ENCODE measurements at regions not wholly inside any gene's neighbourhood (a gene's known extent, or its start where the extent isn't known, plus 50 kb on each side); places are given as distances from the start of the nearest gene placed in this dataset.
"Not testable (repeated sequence)": the region's sequence is repeated elsewhere in the genome, so short reads cannot be mapped to it uniquely, and the experiment has no call there.

DNA sequence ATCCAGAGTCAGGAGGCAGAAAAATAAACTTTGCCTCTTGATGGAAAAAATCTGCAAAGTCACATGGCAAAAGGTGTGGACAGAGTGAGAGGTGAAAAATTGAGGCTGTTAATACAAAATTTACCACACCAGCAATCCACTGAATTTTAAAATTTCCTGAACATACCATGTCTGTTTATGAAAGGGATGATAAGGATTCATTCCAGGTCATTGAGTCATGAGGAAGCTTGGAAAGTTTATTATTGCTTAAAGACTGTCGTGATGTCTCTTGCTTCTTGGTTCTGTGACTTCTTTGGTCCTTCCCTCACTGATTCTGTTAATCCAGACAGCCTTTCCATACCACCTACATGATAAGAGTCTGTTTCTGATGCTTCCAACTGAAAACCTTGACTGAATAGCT is 73.2 kb downstream of the TTC6 start:
- TF ChIP-seq, protein P1, sequence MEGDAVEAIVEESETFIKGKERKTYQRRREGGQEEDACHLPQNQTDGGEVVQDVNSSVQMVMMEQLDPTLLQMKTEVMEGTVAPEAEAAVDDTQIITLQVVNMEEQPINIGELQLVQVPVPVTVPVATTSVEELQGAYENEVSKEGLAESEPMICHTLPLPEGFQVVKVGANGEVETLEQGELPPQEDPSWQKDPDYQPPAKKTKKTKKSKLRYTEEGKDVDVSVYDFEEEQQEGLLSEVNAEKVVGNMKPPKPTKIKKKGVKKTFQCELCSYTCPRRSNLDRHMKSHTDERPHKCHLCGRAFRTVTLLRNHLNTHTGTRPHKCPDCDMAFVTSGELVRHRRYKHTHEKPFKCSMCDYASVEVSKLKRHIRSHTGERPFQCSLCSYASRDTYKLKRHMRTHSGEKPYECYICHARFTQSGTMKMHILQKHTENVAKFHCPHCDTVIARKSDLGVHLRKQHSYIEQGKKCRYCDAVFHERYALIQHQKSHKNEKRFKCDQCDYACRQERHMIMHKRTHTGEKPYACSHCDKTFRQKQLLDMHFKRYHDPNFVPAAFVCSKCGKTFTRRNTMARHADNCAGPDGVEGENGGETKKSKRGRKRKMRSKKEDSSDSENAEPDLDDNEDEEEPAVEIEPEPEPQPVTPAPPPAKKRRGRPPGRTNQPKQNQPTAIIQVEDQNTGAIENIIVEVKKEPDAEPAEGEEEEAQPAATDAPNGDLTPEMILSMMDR (IDR thresholded peaks at IDR 0.05), result no peak

DNA sequence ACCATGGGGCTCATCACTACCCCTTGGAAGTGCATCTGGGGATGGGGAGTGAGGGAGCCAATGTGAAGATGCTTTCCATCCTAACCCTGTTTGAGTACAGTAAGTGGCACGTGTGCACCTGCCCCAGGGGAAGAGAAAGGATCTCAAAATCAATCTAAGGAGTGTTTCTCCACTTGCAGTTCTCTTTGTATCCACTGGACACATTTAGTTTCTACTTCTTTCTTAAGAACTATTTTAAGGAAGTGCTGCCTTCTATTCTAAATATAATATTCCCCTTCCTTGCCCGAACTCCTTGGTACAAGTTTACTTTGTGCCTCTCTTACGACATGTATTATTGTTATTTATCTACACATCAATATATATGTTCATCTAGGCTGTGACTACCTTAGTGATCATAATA is 73.8 kb downstream of the TTC6 start:
- TF ChIP-seq, protein P1 (IDR thresholded peaks at IDR 0.05), result no peak
- Histone ChIP-seq H3K27ac (no peak overlapping the region), H3K4me3 (no peak overlapping the region)
- no peak for DNase-seq (ENCODE audit: low spot score)

More for the DNA sequence above, 73.2 kb downstream of the TTC6 start:
- DNase-seq (ENCODE audit: low spot score), result no peak
- Histone ChIP-seq H3K4me3 (no peak overlapping the region), H3K27ac (no peak overlapping the region)

DNA sequence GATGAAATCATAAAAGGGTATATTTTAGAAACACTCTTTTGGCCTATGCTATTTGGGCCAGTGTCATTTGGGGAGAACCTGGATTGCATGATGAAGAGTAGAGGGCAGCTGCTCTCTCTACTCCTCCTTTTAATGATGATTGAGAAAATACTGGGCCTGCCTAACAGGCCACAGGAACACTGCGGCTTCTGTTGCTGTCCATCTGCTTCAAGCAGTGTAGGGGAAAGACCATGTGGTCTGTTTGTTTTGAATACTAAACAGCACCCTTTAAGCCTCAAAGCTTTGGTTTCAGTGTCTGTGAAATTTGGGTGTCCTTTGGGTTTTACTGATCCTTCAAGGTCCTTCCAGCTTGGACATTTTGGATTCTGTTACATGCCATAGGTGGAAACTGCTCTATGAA is 78.0 kb downstream of the TTC6 start:
- no peak for DNase-seq (ENCODE audit: low spot score)
- no peak overlapping the region for H3K27ac ChIP-seq
- TF ChIP-seq, protein P1 (IDR thresholded peaks at IDR 0.05), result no peak
- no peak overlapping the region for H3K4me3 ChIP-seq

DNA sequence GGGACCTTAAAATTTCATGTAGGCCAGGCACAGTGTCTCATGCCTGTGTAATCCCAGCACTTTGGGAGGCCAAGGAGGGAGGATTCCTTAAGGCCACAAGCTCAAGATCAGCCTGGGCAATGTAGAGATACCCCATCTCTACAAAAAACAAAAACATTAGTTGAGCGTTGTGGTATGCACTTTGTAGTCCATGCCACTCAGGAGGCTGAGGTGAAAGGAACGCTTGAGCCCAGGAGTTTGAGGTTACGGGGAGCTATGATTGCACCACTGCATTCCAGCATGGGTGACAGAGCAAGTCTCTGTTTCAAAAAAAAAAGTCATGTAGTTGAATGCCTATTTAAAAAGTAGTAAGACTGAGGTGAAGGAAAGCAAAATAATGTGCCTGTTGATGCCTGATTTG is 83.5 kb downstream of the TTC6 start:
- H3K4me3 ChIP-seq, result no peak overlapping the region
- TF ChIP-seq, protein P1 (IDR thresholded peaks at IDR 0.05), result no peak
- H3K27ac ChIP-seq, result no peak overlapping the region
- DNase-seq (ENCODE audit: low spot score), result no peak

DNA sequence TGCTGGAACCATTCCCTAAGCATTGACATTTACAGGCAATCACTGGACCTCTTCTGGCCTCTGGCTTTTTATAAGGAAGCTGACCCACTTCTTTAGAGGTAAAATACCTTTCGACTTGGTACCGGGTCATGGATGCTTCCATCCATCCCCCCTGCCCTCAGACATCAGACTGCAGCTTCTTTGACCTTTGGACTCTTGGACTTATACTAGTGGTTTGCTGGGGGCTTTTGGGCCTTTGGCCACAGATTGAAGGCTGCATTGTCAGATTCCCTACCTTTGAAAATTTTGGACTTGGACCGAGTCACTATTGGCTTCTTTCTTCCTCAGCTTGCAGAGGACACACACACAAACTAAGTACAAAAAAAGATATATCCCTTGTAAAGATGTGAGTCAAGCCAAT is 86.1 kb downstream of the TTC6 start:
- TF ChIP-seq, protein P1 (IDR thresholded peaks at IDR 0.05), result no peak
- DNase-seq (ENCODE audit: low spot score), result no peak
- no peak overlapping the region for H3K27ac ChIP-seq
- no peak overlapping the region for H3K4me3 ChIP-seq

DNA sequence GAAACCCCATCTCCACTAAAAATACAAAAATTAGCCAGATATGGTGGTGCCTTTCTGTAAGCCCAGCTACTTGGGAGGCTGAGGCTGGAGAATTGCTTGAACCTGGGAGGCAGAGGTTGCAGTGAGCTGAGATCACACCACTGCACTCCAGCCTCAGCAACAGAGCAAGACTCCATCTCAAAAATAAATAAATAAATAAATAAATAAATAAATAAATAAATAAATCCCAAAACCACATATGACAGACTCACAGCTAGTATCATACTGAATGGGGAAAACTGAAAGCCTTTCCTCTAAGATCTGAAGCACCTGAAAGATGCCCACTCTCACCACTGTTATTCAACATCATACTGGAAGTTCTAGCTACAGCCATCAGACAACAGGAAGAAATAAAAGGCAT is 97.3 kb downstream of the TTC6 start:
- not testable (repeated sequence) for H3K4me3 ChIP-seq; H3K27ac ChIP-seq; DNase-seq (ENCODE audit: low spot score)

DNA sequence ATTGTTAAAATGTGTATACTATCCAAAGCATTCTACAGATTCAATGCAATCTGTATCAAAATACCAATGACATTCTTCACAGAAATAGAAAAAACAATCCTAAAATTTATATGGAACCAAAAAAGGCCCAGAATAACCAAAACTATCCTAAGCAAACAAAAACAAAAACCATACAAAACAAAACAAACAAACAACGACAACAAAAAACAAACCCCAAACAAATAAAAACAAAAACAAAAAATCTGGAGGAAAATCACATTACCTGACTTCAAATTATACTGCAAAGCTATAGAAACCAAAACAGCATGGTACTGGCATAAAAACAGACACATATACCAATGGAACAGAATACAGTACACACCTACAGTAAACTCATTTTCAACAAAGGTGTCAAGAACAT is 98.0 kb downstream of the TTC6 start:
- not testable (repeated sequence) for H3K4me3 ChIP-seq; H3K27ac ChIP-seq; DNase-seq (ENCODE audit: low spot score)

DNA sequence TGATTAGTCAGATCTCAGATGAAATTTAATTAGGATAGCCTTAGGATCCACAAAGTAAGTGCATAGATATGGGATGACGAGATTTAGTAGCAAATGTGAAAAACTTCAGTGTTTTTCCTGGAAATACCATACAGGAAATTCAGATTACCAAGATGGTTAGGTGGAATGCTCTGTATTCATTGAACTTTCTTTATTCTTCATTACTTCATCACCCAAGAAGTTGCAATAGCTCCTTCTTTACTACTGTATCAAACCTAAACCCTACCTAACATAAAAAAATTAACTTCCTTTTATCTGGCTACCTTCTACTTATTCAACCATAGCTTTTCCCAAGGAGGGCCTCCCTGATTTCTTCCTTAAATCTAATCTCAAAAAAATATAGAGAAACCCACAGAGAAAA is 100.4 kb downstream of the TTC6 start:
- H3K27ac ChIP-seq, result no peak overlapping the region
- DNase-seq (ENCODE audit: low spot score), result no peak

More for the DNA sequence above, 100.4 kb downstream of the TTC6 start:
- no peak overlapping the region for H3K4me3 ChIP-seq
- TF ChIP-seq, protein P1 (IDR thresholded peaks at IDR 0.05), result no peak
